Loucy (cell line): ENCODE measurements at regions not wholly inside any gene's neighbourhood (a gene's known extent, or its start where the extent isn't known, plus 50 kb on each side); places are given as distances from the start of the nearest gene placed in this dataset.

ENCODE experiments used
- CTCF ChIP-seq: fragments of 200-600 bp; sonication (generic); conservative IDR thresholded peaks from 2 replicates; pipeline ENCODE4 v1.5.1; 2014; ENCODE audit warnings: mild to moderate bottlenecking, antibody characterized with exemption, low read length
- EZH2phosphoT487 ChIP-seq: fragments of 200-600 bp; IDR thresholded peaks from 2 replicates; pipeline ENCODE4 v1.6.1; 2018; ENCODE audit warnings: antibody characterized with exemption, mild to moderate bottlenecking, moderate library complexity, borderline replicate concordance

- TF ChIP-seq EZH2phosphoT487 (no peak), CTCF (no peak)
Measured at GRCh38 chr3:104397713-104398112, 969.0 kb upstream of the ALCAM start.
